ENCODE measurements at regions not wholly inside any gene's neighbourhood (a gene's known extent, or its start where the extent isn't known, plus 50 kb on each side); places are given as distances from the start of the nearest gene placed in this dataset.

DNA sequence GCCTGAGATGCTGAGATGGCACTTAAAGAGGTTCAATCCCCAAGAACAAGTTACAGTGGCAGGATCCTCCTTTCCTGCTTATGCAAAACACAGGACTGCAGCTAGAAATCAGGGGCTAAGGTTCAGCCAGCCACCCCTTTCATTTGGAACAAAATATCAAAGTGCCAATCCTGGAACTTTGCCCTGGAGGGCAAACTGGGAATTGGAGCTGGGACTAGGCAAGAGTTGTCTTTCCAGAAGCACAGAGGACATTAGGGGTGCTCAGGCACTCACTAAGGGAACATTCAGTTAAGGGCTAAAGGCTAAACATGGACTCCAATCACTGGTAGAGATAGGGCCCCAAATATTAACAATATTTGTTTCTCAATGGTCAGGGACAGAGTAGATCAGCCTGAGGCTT, 237.2 kb downstream of the EMP1 start:
- TF ChIP-seq, protein P1, sequence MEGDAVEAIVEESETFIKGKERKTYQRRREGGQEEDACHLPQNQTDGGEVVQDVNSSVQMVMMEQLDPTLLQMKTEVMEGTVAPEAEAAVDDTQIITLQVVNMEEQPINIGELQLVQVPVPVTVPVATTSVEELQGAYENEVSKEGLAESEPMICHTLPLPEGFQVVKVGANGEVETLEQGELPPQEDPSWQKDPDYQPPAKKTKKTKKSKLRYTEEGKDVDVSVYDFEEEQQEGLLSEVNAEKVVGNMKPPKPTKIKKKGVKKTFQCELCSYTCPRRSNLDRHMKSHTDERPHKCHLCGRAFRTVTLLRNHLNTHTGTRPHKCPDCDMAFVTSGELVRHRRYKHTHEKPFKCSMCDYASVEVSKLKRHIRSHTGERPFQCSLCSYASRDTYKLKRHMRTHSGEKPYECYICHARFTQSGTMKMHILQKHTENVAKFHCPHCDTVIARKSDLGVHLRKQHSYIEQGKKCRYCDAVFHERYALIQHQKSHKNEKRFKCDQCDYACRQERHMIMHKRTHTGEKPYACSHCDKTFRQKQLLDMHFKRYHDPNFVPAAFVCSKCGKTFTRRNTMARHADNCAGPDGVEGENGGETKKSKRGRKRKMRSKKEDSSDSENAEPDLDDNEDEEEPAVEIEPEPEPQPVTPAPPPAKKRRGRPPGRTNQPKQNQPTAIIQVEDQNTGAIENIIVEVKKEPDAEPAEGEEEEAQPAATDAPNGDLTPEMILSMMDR (IDR thresholded peaks at IDR 0.05), result no peak
- no peak for DNase-seq (ENCODE audit: low spot score)
- no peak for ATAC-seq (ENCODE audit: low FRiP score)

DNA sequence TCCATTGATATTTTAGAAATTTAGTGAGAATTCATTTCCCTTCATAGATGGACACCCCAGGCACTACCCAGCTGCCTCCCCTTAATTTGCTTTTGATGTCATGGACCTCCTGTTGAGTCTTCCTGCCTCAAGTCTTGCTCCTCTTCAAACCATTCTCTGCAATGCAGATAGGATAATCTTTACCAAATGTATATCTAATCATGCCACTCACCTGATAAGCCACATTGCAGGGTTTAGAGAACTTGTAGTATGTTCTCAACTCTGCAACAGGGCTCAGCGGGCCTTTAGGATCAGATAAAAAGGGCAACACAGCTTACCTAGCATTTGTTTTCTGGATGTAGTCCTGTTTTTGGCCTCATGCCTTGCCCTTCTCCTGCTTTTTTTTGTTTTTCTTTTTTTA, 234.5 kb downstream of the EMP1 start:
- DNase-seq (ENCODE audit: low spot score) (no peak), ATAC-seq (ENCODE audit: low FRiP score) (no peak)
- TF ChIP-seq, protein P1 (IDR thresholded peaks at IDR 0.05), result no peak

DNA sequence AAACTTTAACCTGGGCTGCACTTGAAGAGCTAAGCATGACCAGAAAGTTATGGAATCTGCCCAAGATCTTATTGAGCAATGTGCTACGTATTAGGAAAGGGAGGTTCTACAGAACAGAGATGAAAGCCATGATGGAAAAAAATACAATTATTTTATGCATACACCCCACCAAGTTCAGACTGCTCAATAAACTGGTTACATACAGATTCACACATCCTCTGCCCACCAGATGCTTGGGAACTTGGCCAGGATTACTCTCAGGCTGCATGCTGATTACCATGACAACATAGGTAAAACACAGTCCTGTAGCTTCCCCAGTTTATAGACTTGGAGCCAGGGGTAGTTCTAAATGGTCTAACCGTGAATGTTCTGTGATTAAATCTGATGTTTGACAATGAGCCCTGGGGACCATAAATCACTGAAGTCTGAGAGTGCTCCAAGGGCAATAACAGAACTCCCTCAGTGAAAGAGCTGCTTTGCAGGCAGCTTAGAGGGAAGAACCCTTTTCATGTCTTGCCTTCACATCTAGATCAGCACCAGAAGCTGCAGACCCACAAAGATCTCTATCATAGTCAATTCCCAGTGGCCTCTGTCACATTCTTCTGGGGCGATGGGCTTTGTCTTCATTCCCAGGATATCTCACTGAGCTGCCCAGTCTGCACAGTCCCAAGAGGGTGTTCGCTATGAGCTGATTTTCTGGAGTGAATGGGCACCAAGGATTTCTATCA, 232.2 kb downstream of the EMP1 start:
- no peak for ATAC-seq (ENCODE audit: low FRiP score)
- DNase-seq (ENCODE audit: low spot score), result no peak
- TF ChIP-seq, protein P1 (IDR thresholded peaks at IDR 0.05), result no peak

DNA sequence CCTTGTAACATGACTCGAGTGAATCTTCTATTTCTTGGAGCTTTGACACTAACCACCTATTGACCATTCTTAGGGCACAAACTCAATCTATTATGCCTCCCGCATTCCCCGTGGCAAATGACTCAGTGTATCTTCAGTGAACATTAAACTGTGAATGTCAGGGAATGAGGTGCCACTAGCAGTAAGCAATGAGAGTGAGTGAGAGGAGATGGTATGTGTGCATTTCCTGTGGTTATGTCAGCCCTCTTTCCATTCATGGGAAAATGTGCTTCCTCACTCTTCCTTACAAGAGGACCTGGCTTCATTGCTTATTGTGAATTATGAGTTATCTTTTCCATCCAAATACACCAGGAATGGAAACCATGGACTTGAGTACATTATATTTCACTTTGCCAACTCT, 229.2 kb downstream of the EMP1 start:
- DNase-seq (ENCODE audit: low spot score) (no peak), ATAC-seq (ENCODE audit: low FRiP score) (no peak)

DNA sequence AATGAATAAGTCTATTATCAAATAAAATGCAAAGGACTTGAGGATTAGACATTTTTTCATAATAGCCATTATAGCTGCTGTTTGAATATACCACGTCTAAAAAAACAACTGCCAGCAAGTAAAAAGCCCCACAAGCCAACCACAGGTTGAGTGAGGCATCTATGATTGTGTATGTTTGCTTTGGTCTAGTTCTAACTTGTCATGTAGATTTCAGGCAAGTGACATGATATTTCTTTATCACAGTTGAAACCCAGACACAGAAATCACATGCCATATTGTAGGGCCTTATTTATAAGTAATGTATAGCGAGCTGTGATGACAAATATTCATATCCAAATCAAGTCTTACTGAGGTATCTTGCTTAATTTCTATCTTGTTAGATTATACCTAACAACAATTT, 225.8 kb downstream of the EMP1 start:
- DNase-seq (ENCODE audit: low spot score), result no peak
- no peak for ATAC-seq (ENCODE audit: low FRiP score)

More for the DNA sequence above, 229.2 kb downstream of the EMP1 start:
- TF ChIP-seq, protein P1 (IDR thresholded peaks at IDR 0.05), result no peak

DNA sequence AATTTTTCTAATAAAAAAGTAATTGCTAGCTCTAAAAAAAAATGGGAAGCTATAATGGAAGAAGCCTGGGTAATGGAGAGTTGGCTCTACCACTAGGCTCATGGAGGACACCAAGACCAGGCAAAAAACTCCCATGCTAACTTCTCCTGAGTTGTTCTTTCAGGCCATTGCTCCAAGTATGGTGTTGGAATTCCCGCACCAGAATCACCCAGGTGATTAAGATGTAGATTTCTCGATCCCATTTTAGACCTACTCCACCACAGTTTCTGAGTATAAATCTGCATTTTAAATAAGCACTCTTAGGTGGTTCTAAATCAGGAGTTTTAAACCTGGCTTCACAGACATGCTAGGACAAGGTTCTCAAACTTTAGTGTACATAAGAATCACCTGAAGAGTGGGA, 221.0 kb downstream of the EMP1 start:
- TF ChIP-seq, protein P1 (IDR thresholded peaks at IDR 0.05), result no peak
- ATAC-seq (ENCODE audit: low FRiP score), result no peak
- DNase-seq (ENCODE audit: low spot score), result no peak

More for the DNA sequence above, 225.8 kb downstream of the EMP1 start:
- TF ChIP-seq, protein P1 (IDR thresholded peaks at IDR 0.05), result no peak

DNA sequence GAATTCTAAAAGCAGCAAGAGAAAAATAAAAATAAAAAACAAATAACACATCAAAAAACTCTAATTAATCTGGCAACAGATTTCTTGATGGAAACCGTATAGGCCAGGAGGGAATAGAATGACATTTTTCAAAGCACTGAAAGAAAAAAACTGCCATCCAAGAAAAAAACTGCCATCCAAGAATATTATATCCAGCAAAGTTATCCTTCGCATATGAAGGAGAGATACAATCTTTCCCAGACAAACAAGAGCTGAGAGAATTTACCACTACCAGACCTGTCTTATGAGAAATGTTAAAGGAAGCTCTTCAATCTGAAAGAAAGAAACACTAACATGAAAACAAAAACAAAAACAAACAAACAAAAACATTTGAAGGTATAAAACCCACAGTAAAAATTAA, 214.8 kb downstream of the EMP1 start:
- ATAC-seq (ENCODE audit: low FRiP score) (no peak), DNase-seq (ENCODE audit: low spot score) (no peak)
- TF ChIP-seq, protein P1 (IDR thresholded peaks at IDR 0.05), result no peak
